Kidney epithelial cell (primary cell): ENCODE measurements at regions not wholly inside any gene's neighbourhood (a gene's known extent, or its start where the extent isn't known, plus 50 kb on each side); places are given as distances from the start of the nearest gene placed in this dataset.
"Not testable (repeated sequence)": the region's sequence is repeated elsewhere in the genome, so short reads cannot be mapped to it uniquely, and the experiment has no call there.

Source experiments
- DNase-seq: peaks from one replicate; pipeline ENCODE4 v3.0.0-alpha.2; 2010; ENCODE audit warnings: low read depth
- H3K27me3 ChIP-seq: 2 replicates; pipeline ENCODE4 v1.6.0; 2011; ENCODE audit warnings: low read length; ENCODE audit not compliant: control insufficient read depth, insufficient read depth
- H3K36me3 ChIP-seq: 2 replicates; pipeline ENCODE4 v1.5.1; 2011; ENCODE audit warnings: low read length; ENCODE audit not compliant: control insufficient read depth, insufficient read depth
- H3K4me3 ChIP-seq: 2 replicates; pipeline ENCODE4 v1.5.1; 2011; ENCODE audit warnings: low read depth, mild to moderate bottlenecking, control low read depth, low read length
- TF ChIP-seq, protein P1 (sequence below): IDR thresholded peaks from 2 replicates; pipeline ENCODE4 v1.5.1; 2011; ENCODE audit warnings: mild to moderate bottlenecking, moderate library complexity, low read length, control low read depth, inconsistent platforms; ENCODE audit not compliant: insufficient read depth, poor library complexity, severe bottlenecking

DNA sequence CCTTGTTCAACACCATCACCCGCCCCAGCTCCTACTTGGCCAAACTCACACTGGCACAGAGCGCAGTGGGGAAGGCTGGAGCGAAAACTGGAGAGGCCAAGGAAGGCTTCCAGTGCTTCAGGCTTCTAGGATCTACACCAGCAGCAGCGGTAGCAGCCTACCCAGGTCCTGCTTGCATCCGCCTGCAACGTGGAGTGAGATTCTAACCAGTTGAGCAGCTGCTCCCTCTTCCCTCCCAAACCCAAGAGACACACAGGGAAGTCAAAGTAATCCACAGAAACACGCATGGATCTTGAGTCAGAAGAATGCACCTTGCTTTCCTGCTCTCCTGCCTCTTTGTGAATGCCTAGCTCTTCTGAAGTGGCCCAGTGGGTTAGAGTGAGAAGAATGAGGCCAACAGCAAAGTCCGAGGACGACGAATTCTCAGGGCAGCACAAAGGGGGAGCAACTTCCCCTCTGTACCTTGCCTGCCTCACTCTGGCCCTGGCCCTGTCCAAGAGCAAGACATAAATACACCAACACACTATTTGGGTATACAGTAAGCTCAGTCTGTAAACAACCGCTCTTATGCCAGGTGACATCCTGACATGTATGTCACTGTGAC, 95.9 kb upstream of the FOXQ1 start:
- no peak overlapping the region for H3K4me3 ChIP-seq

DNA sequence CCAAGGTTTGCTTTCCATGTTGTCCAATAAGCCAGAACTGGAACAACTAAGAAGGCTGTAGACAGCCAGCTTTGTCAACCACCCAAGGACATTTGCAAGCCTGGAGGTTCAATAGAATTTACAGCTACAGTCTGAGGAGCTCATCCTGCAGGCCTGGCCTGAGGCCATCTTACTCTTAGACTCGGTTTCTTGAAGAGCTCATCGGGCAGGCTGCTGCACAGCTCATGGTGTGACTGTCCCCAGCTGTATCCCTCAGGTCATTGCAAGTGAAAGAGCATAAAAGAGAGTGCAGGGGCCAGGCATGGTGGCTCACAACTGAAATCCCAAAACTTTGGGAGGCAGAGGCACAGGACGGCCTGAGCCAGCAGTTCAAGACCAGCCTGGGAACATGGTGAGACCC, 96.9 kb upstream of the FOXQ1 start:
- TF ChIP-seq, protein P1, sequence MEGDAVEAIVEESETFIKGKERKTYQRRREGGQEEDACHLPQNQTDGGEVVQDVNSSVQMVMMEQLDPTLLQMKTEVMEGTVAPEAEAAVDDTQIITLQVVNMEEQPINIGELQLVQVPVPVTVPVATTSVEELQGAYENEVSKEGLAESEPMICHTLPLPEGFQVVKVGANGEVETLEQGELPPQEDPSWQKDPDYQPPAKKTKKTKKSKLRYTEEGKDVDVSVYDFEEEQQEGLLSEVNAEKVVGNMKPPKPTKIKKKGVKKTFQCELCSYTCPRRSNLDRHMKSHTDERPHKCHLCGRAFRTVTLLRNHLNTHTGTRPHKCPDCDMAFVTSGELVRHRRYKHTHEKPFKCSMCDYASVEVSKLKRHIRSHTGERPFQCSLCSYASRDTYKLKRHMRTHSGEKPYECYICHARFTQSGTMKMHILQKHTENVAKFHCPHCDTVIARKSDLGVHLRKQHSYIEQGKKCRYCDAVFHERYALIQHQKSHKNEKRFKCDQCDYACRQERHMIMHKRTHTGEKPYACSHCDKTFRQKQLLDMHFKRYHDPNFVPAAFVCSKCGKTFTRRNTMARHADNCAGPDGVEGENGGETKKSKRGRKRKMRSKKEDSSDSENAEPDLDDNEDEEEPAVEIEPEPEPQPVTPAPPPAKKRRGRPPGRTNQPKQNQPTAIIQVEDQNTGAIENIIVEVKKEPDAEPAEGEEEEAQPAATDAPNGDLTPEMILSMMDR = no peak
- no peak overlapping the region for H3K4me3 ChIP-seq
- DNase-seq = no peak
- H3K36me3 ChIP-seq = no peaks in the 10 kb centered on the region
- H3K27me3 ChIP-seq = no peaks in the 10 kb centered on the region

More for the DNA sequence above, 95.9 kb upstream of the FOXQ1 start:
- Histone ChIP-seq H3K27me3 (no peaks in the 10 kb centered on the region), H3K36me3 (no peaks in the 10 kb centered on the region)
- no peak for DNase-seq
- TF ChIP-seq, protein P1 = no peak

DNA sequence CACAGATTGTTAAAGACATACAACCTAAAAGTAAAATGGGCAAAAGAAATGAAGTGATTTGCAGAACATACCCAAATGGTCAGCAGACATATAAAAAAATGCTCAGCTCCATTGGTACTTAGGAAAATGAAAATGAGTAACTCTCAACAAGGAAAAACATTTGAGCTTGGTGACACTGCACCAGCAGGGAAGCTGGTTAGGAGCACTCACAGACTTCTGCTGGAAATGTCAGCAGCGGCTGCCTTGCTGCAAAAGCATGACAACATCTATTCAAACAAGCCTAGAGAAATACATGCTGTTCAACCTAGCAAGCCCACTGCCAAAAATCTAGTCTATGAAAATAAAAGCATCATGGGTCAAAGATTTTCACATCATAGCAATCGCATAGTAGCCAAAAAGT, 99.0 kb upstream of the FOXQ1 start:
- TF ChIP-seq, protein P1 = no peak
- Histone ChIP-seq H3K27me3 (no peaks in the 10 kb centered on the region), H3K4me3 (no peak overlapping the region), H3K36me3 (no peaks in the 10 kb centered on the region)
- no peak for DNase-seq

DNA sequence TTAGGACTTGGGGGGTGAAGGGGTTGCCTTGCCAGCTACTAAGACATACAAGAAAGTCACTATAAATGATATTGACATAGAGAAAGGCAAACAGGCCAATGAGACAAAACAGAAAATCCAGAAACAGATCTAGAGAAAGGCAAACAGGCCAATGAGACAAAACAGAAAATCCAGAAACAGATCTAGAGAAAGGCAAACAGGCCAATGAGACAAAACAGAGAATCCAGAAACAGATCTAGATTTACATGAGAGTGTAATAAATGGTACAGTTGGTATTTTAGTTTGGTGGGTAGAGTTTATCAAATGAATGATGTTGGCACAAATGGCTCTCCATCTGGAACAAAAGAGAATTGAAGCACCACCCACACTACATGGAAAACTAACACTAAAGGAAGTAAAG, 99.8 kb upstream of the FOXQ1 start:
- not testable (repeated sequence) for H3K27me3 ChIP-seq, H3K36me3 ChIP-seq, H3K4me3 ChIP-seq, DNase-seq

DNA sequence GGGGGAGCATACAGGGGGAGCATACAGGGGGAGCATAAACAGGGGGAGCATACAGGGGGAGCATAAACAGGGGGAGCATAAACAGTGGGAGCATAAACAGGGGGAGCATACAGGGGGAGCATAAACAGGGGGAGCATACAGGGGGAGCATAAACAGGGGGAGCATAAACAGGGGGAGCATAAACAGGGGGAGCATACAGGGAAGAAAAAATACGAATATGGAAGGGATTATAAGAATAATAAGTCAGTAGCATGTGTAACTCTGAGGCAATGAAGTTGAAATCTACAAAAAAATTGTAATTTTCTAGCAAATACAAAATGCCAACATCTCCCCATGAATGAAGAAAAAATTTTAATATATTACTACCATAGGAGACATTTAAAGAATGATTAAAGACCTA, 101.3 kb upstream of the FOXQ1 start:
- not testable (repeated sequence) for H3K27me3 ChIP-seq, H3K4me3 ChIP-seq, DNase-seq, H3K36me3 ChIP-seq

DNA sequence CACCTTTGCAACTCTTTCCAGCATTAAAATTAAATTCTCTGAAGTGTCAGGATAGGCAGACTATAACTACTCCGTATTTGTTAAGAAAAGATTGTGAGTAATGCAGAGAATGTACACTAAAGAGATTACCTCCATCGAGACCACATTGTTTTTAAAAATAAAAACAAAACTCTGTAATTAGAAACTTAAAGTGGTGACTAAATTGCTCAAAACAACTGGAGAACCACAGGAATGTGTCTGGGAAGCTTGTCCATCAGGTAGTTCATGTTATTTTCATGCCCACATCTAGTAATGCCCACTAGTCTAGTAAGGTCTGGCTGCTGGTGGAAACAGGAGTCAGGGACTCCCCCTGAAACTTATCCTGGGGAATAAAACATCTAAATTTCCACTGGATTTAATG, 103.0 kb upstream of the FOXQ1 start:
- Histone ChIP-seq H3K4me3 (no peak overlapping the region), H3K27me3 (no peaks in the 10 kb centered on the region), H3K36me3 (no peaks in the 10 kb centered on the region)
- TF ChIP-seq, protein P1 = no peak
- DNase-seq = peak; percentile 61

DNA sequence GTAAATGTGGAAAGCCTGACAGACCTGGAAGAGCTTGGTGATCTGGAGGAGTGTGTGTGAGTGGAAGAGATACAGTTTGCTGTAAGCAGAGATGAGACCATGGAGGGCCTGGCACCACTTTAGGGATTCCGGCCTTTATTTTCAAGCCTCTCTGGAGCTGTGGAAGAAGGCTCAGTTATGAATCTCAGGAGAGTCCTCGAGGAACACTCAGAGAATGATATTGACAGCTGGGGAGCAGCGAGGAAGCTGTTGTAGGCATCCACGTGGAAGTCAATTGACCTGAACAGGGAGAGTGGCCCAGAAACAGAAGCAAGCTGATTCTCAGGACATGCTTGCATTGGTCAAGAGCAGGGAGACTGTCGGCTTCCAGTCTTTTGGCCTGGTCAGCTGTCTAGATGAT, 108.4 kb upstream of the FOXQ1 start:
- no peaks in the 10 kb centered on the region for H3K27me3 ChIP-seq
- DNase-seq = no peak
- TF ChIP-seq, protein P1 = no peak
- H3K4me3 ChIP-seq = no peak overlapping the region
- no peaks in the 10 kb centered on the region for H3K36me3 ChIP-seq
